PC-3 (cell line): ENCODE measurements at regions not wholly inside any gene's neighbourhood (a gene's known extent, or its start where the extent isn't known, plus 50 kb on each side); places are given as distances from the start of the nearest gene placed in this dataset.

Source experiments
- CTCF ChIP-seq: fragments of 300-600 bp; sonication (generic); conservative IDR thresholded peaks from 2 replicates; pipeline ENCODE4 v1.5.1; 2017; ENCODE audit warnings: antibody characterized with exemption, low read depth, mild to moderate bottlenecking, low read length
- EZH2 ChIP-seq: fragments of 300-600 bp; sonication (generic); IDR thresholded peaks from one replicate; pipeline ENCODE4 v1.6.1; 2017; ENCODE audit warnings: antibody characterized with exemption, mild to moderate bottlenecking, low read length; ENCODE audit not compliant: unreplicated experiment

- TF ChIP-seq EZH2 (no peak), CTCF (no peak)
Measured at GRCh38 chr11:42591841-42592240, 720.0 kb upstream of the API5 start.
